Lower lobe of right lung (tissue), 2 donors: ENCODE measurements at regions not wholly inside any gene's neighbourhood (a gene's known extent, or its start where the extent isn't known, plus 50 kb on each side); places are given as distances from the start of the nearest gene placed in this dataset.

ENCODE experiments used
- ATAC-seq, 2 donors: fragments of 200-7000 bp; cut with Tn5 transposase; one replicate each; pipeline ENCODE4 v1.9.1; 2020 to 2022; ENCODE audit warnings: mild to moderate bottlenecking in 2 of 2, moderate library complexity in 2 of 2
- DNase-seq: peaks from one replicate; pipeline ENCODE4 v3.0.0-alpha.2; 2020
- H3K27ac ChIP-seq: fragments of 200-600 bp; one replicate; pipeline ENCODE4 v1.8.0; 2022
- H3K27me3 ChIP-seq: fragments of 200-600 bp; one replicate; pipeline ENCODE4 v1.8.0; 2022; ENCODE audit warnings: low read depth
- H3K36me3 ChIP-seq: fragments of 200-600 bp; one replicate; pipeline ENCODE4 v1.8.0; 2022; ENCODE audit warnings: mild to moderate bottlenecking
- H3K4me1 ChIP-seq: fragments of 200-600 bp; one replicate; pipeline ENCODE4 v1.8.0; 2022
- H3K4me3 ChIP-seq: fragments of 200-600 bp; one replicate; pipeline ENCODE4 v1.8.0; 2022; ENCODE audit warnings: mild to moderate bottlenecking
- H3K9me3 ChIP-seq: fragments of 200-600 bp; one replicate; pipeline ENCODE4 v1.8.0; 2022
- CTCF ChIP-seq: fragments of 200-600 bp; IDR thresholded peaks from one replicate; pipeline ENCODE4 v1.8.0; 2022; ENCODE audit warnings: antibody characterized with exemption, mild to moderate bottlenecking
- intact Hi-C: fragments of 100-400 bp; cut with DNase I; formaldehyde crosslinking; loops from one replicate; pipeline ENCODE4 v1.11.0; 2022
- donor health status: DM: no; HTN: yes; CAD: no; lungs with severe emphysema.

GRCh38 chr5:173399851-173400250, 71.6 kb upstream of the STC2 start:
- intact Hi-C loops: no loop called here
- no peak for TF ChIP-seq CTCF
- no peak for DNase-seq

DNA sequence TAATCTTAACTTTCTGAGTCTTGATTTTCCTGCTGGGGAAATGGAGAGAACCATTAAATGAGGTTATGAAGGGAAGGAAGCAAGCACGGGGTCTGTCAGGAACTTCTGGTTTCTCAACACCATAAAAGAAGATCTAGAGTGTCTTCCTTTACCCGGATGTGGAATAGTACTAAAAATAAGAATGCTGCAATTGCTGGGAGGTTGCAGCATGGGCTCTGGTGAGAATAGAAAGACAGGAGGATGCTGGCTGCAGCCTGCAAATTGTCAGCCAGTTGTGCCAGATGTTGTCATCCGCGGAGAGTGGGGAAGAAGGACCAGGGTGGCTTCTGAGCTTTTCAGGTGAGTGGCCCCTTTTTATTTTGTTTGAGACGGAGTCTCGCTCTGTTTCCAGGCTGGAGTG, 69.3 kb upstream of the STC2 start:
- no peak overlapping the region for H3K27ac ChIP-seq
- H3K4me1 ChIP-seq: no peaks in the 10 kb centered on the region
- H3K4me3 ChIP-seq: no peak overlapping the region
- no peak for TF ChIP-seq CTCF
- ATAC-seq (no peak), DNase-seq (no peak)
- no peaks in the 10 kb centered on the region for H3K27me3 ChIP-seq
- H3K9me3 ChIP-seq: no peaks in the 10 kb centered on the region
- no peaks in the 10 kb centered on the region for H3K36me3 ChIP-seq
- intact Hi-C loops: no loop called here

More at GRCh38 chr5:173399851-173400250, 71.6 kb upstream of the STC2 start:
- H3K27me3 ChIP-seq: no peaks in the 10 kb centered on the region
- H3K4me3 ChIP-seq: no peak overlapping the region
- H3K4me1 ChIP-seq: no peaks in the 10 kb centered on the region
- ATAC-seq: no peak
- no peaks in the 10 kb centered on the region for H3K9me3 ChIP-seq
- no peaks in the 10 kb centered on the region for H3K36me3 ChIP-seq
- H3K27ac ChIP-seq: no peak overlapping the region

GRCh38 chr5:173396311-173396993, 68.2 kb upstream of the STC2 start:
- intact Hi-C loops: no loop called here

DNA sequence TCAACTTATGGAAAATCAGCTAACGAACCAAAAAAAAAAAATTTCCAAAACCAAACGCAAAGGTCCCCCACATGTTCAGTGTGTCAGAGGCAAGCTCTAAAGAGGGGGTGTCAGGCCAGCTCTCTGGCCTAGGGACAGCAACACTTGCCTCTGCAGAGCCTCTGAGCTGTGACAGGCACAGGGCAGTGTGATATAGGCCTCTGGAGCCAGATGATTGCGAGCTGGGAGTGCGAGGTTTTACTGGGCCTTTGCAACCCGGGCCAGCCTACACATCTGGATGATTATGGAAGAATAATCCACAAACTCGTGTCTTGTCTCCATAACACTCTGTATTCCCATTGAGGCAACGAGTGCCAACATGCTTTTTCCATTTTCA, 67.7 kb upstream of the STC2 start:
- no peak overlapping the region for H3K4me3 ChIP-seq
- DNase-seq (no peak), ATAC-seq (no peak)
- H3K4me1 ChIP-seq: no peaks in the 10 kb centered on the region
- intact Hi-C loops: no loop called here
- no peaks in the 10 kb centered on the region for H3K27me3 ChIP-seq
- no peak overlapping the region for H3K27ac ChIP-seq
- H3K9me3 ChIP-seq: no peaks in the 10 kb centered on the region
- TF ChIP-seq CTCF: no peak
- H3K36me3 ChIP-seq: no peaks in the 10 kb centered on the region

More at GRCh38 chr5:173396311-173396993, 68.2 kb upstream of the STC2 start:
- Histone ChIP-seq H3K27ac (no peak overlapping the region), H3K9me3 (no peaks in the 10 kb centered on the region), H3K27me3 (no peaks in the 10 kb centered on the region), H3K4me3 (no peak overlapping the region), H3K36me3 (no peaks in the 10 kb centered on the region), H3K4me1 (no peaks in the 10 kb centered on the region)
- ATAC-seq (no peak), DNase-seq (no peak)
- TF ChIP-seq CTCF: no peak

GRCh38 chr5:173395257-173395932, 67.2 kb upstream of the STC2 start:
- H3K9me3 ChIP-seq: no peaks in the 10 kb centered on the region
- no peak overlapping the region for H3K4me3 ChIP-seq
- TF ChIP-seq CTCF: no peak
- no peaks in the 10 kb centered on the region for H3K27me3 ChIP-seq
- DNase-seq (no peak), ATAC-seq (no peak)
- H3K4me1 ChIP-seq: no peaks in the 10 kb centered on the region
- intact Hi-C loops: no loop called here
- H3K36me3 ChIP-seq: no peaks in the 10 kb centered on the region
- H3K27ac ChIP-seq: no peak overlapping the region
